PFSK-1 (cell line): ENCODE measurements at regions not wholly inside any gene's neighbourhood (a gene's known extent, or its start where the extent isn't known, plus 50 kb on each side); places are given as distances from the start of the nearest gene placed in this dataset.

ENCODE experiments used
- FOXP2 ChIP-seq: optimal IDR thresholded peaks from 2 replicates; pipeline ENCODE3; 2011; ENCODE audit warnings: borderline replicate concordance, control low read depth, inconsistent platforms; ENCODE audit not compliant: insufficient read depth; ENCODE audit errors: extremely low read length, extremely low read depth
- POLR2AphosphoS5 ChIP-seq: IDR thresholded peaks from 2 replicates; pipeline ENCODE4 v1.6.1; 2012; ENCODE audit warnings: low read depth, mild to moderate bottlenecking, control low read depth, low read length, moderate library complexity
- REST ChIP-seq, 2 experiments: IDR thresholded peaks; 2 replicates each; pipeline versions ENCODE4 v1.6.1 to v1.8.0; 2011 to 2012; ENCODE audit warnings: low read depth in 2 of 2, low read length in 2 of 2, control low read depth in 1 of 2, inconsistent platforms in 1 of 2, mild to moderate bottlenecking in 1 of 2, moderate library complexity in 1 of 2; ENCODE audit not compliant: insufficient read depth in 1 of 2
- SIN3A ChIP-seq: IDR thresholded peaks from 2 replicates; pipeline ENCODE4 v1.6.1; 2012; ENCODE audit warnings: mild to moderate bottlenecking, low read length, moderate library complexity, borderline replicate concordance; ENCODE audit not compliant: insufficient read depth
- TAF1 ChIP-seq: IDR thresholded peaks from 2 replicates; pipeline ENCODE4 v1.6.1; 2012; ENCODE audit warnings: low read length, control low read depth, borderline replicate concordance; ENCODE audit not compliant: insufficient read depth

GRCh38 chrX:22325096-22325495 is 52.4 kb downstream of the CBLL2 start:
- no peak for TF ChIP-seq FOXP2
- no peak for TF ChIP-seq SIN3A
- no peak for TF ChIP-seq POLR2AphosphoS5
- TF ChIP-seq TAF1: no peak
- TF ChIP-seq REST (IDR thresholded peaks at IDR 0.05; ENCODE audit: insufficient read depth in 1 of 2, low read depth in 2 of 2, low read length in 2 of 2): no peak

- TF ChIP-seq SIN3A: no peak
- no peak for TF ChIP-seq FOXP2
- TF ChIP-seq REST (IDR thresholded peaks at IDR 0.05; ENCODE audit: insufficient read depth in 1 of 2, low read depth in 2 of 2, low read length in 2 of 2): no peak
- TF ChIP-seq TAF1: no peak
- TF ChIP-seq POLR2AphosphoS5: no peak
These were observed 57.1 kb downstream of the CBLL2 start for GRCh38 chrX:22329783-22330182.

DNA sequence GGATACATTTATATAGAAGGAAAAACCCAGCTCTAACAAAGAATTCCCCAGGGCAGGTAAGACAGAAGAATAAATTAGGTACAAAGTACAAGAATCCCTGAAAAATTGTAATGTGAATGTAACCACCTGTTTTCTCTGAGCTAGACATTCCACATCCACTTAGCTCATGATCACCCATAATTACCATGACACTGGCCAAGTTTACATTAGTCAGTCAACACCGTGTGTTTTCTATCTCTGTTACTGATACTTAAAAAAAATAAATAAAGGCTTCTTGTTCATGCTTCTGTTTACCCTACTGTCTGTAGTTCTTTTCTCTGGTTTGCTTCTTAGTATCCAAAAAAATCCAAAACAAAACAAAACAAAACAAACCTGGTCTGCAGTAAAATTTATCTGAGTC is 66.0 kb downstream of the CBLL2 start:
- TF ChIP-seq REST (IDR thresholded peaks at IDR 0.05; ENCODE audit: insufficient read depth in 1 of 2, low read depth in 2 of 2, low read length in 2 of 2): no peak
- TF ChIP-seq SIN3A: no peak
- TF ChIP-seq POLR2AphosphoS5: no peak
- TF ChIP-seq FOXP2: no peak
- no peak for TF ChIP-seq TAF1

DNA sequence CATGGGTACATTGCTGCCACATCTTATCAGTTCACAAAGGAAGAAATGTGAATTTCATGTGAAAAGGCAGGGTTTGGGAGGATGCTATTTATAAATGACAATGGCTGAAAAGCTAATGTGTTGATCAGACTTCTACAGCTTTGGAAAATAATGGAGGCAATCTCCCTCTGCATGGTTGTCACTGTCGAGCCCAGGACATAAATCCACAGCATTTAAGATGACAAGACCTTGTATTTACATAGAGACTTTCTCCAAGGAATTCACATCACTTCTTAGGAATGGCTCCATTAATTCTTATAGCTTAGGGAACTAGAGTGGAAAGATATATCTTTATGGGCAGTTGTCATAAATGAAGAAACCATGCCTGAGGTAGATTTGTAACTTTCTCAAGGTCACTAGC is 66.7 kb downstream of the CBLL2 start:
- no peak for TF ChIP-seq FOXP2
- TF ChIP-seq SIN3A: no peak
- no peak for TF ChIP-seq POLR2AphosphoS5

DNA sequence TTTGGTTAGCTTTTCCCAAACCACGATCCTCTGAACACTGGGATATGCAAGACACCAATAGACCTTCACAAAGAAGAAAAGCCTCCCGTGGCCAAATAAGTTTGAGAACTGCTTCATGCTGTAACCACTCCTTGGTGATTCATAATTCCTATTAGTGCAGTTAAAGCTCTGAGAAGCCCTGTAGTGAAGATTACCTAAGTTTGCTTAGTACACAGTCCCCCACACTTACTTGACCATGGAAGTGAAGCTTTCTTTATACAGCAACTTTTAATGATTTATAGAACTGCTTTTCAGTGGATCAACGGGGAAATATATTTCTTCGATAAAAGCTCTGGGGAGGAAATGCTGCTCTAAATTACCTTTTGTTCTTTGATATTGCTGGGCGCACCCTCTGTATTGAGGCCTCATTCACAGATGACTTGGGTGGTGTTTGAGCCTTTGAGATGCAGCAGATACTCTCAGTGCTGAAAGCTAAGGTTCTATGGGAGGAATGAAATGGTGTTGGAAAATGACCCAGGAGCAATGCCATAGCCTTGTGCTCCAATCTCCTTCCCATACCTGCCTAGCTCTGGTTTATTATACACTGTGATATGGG is 67.4 kb downstream of the CBLL2 start:
- TF ChIP-seq POLR2AphosphoS5 (no peak), FOXP2 (no peak), SIN3A (no peak), REST (IDR thresholded peaks at IDR 0.05; ENCODE audit: insufficient read depth in 1 of 2, low read depth in 2 of 2, low read length in 2 of 2) (no peak), TAF1 (no peak)

GRCh38 chrX:22343192-22343591 is 70.5 kb downstream of the CBLL2 start:
- no peak for TF ChIP-seq TAF1
- TF ChIP-seq POLR2AphosphoS5: no peak
- TF ChIP-seq SIN3A: no peak
- no peak for TF ChIP-seq REST (IDR thresholded peaks at IDR 0.05; ENCODE audit: insufficient read depth in 1 of 2, low read depth in 2 of 2, low read length in 2 of 2)
- TF ChIP-seq FOXP2: no peak
